Astrocyte (in vitro differentiated cells and primary cell): ENCODE measurements at regions not wholly inside any gene's neighbourhood (a gene's known extent, or its start where the extent isn't known, plus 50 kb on each side); places are given as distances from the start of the nearest gene placed in this dataset.
A peak's percentile ranks its signal among the peaks of the same experiment; 100 is the strongest.

Experiments used
- DNase-seq: peaks from one replicate; pipeline ENCODE4 v3.0.0-alpha.2; 2010; ENCODE audit warnings: low read depth
- FAIRE-seq: peaks from 2 replicates; lab custom pipeline; 2011; peaks lifted over from hg19 to GRCh38; lab: Jason Lieb, UNC
- H2AFZ ChIP-seq: 2 replicates; pipeline ENCODE4 v1.6.0; 2012; ENCODE audit warnings: low read depth, low read length, inconsistent platforms
- H3K27ac ChIP-seq: 2 replicates; pipeline ENCODE4 v1.5.1; 2011; ENCODE audit warnings: low read depth, low read length, inconsistent platforms
- H3K27me3 ChIP-seq: 2 replicates; pipeline ENCODE4 v1.6.0; 2011; ENCODE audit warnings: low read length, inconsistent platforms; ENCODE audit not compliant: insufficient read depth
- H3K36me3 ChIP-seq: 2 replicates; pipeline ENCODE4 v1.5.1; 2011; ENCODE audit warnings: low read length, inconsistent platforms; ENCODE audit not compliant: insufficient read depth
- H3K4me1 ChIP-seq: 2 replicates; pipeline ENCODE4 v1.5.1; 2011; ENCODE audit warnings: low read length, inconsistent platforms; ENCODE audit not compliant: insufficient read depth
- H3K4me2 ChIP-seq: 2 replicates; pipeline ENCODE4 v1.6.0; 2012; ENCODE audit warnings: low read length, inconsistent platforms
- H3K4me3 ChIP-seq: 2 replicates; pipeline ENCODE4 v1.5.1; 2011; ENCODE audit warnings: low read depth, mild to moderate bottlenecking, low read length, inconsistent platforms; ENCODE audit not compliant: insufficient read depth
- H3K79me2 ChIP-seq: 2 replicates; pipeline ENCODE4 v1.6.0; 2012; ENCODE audit warnings: mild to moderate bottlenecking, low read length, inconsistent platforms; ENCODE audit not compliant: insufficient read depth
- H3K9ac ChIP-seq: 2 replicates; pipeline ENCODE4 v1.6.0; 2012; ENCODE audit warnings: mild to moderate bottlenecking, low read length, inconsistent platforms
- H3K9me3 ChIP-seq: 2 replicates; pipeline ENCODE4 v1.5.1; 2012; ENCODE audit warnings: low read depth, mild to moderate bottlenecking, low read length, inconsistent platforms; ENCODE audit not compliant: insufficient read depth
- H4K20me1 ChIP-seq: 2 replicates; pipeline ENCODE4 v1.6.0; 2012; ENCODE audit warnings: low read length, inconsistent platforms; ENCODE audit not compliant: insufficient read depth
- H3K27ac Mint-ChIP-seq: one replicate; pipeline ENCODE4 v1.8.0; 2021; ENCODE audit warnings: mild to moderate bottlenecking, mixed read lengths; ENCODE audit not compliant: unreplicated experiment
- H3K27me3 Mint-ChIP-seq: one replicate; pipeline ENCODE4 v1.8.0; 2021; ENCODE audit warnings: low read depth, mixed read lengths; ENCODE audit not compliant: unreplicated experiment
- H3K36me3 Mint-ChIP-seq: one replicate; pipeline ENCODE4 v1.8.0; 2021; ENCODE audit warnings: low read depth, mixed read lengths; ENCODE audit not compliant: unreplicated experiment
- H3K4me1 Mint-ChIP-seq: one replicate; pipeline ENCODE4 v1.8.0; 2021; ENCODE audit warnings: low read depth, mixed read lengths; ENCODE audit not compliant: unreplicated experiment
- H3K4me3 Mint-ChIP-seq: one replicate; pipeline ENCODE4 v1.8.0; 2021; ENCODE audit warnings: mild to moderate bottlenecking, moderate library complexity, mixed read lengths; ENCODE audit not compliant: unreplicated experiment
- H3K9me3 Mint-ChIP-seq: one replicate; pipeline ENCODE4 v1.8.0; 2021; ENCODE audit warnings: mild to moderate bottlenecking, mixed read lengths; ENCODE audit not compliant: unreplicated experiment
- EZH2 ChIP-seq: IDR thresholded peaks from 2 replicates; pipeline ENCODE4 v1.6.1; 2012; ENCODE audit warnings: mild to moderate bottlenecking, low read length, inconsistent platforms; ENCODE audit not compliant: insufficient read depth
- TF ChIP-seq, protein P1 (sequence below): IDR thresholded peaks from 2 replicates; pipeline ENCODE4 v1.5.1; 2011; ENCODE audit warnings: low read depth, mild to moderate bottlenecking, inconsistent platforms, low read length, moderate library complexity; ENCODE audit not compliant: insufficient read depth

DNA sequence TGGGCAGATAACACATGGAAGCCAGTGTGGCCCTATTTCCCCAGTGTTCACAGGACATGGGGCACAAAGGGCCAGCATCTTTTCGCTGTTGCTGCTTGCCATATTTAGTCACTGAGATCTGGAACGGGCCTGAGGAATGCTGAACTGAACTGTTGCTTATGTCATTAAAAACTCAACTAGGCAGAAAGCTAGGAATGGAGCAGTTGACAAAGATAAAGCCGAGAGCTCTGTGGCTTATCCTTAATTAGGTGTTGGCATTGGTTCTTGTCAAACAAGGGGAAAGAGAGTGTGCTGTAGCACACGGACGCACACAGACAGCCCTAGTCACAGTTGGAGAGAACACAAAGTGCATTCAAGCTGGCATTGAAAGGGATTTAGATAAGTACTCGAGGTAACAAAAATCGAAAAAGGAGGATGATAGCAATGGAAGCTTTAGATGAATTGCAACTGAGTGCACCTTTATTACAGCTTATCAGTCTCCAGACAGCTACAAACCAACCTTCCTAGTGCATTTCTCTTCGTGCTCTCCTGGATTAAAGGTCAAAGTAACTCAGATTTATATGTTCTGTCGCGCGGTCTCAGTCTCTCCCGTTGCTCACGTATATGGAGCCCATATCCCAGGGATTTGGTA is 450.2 kb upstream of the ZNF608 start:
- H3K27me3 ChIP-seq: no peaks in the 10 kb centered on the region
- no peaks in the 10 kb centered on the region for H3K79me2 ChIP-seq
- no peaks in the 10 kb centered on the region for H3K9me3 ChIP-seq
- H3K4me3 Mint-ChIP-seq: no peak overlapping the region
- H3K27ac ChIP-seq: no peak overlapping the region
- H3K27ac Mint-ChIP-seq: peak overlapping the region; percentile 20
- no peak for FAIRE-seq
- peaks cover 38% of the 10 kb centered on the region for H3K4me1 Mint-ChIP-seq
- no peaks in the 10 kb centered on the region for H3K36me3 Mint-ChIP-seq
- peak overlapping the region; percentile 19 for H2AFZ ChIP-seq
- H3K9ac ChIP-seq: no peak overlapping the region
- no peaks in the 10 kb centered on the region for H4K20me1 ChIP-seq
- DNase-seq: no peak
- H3K4me1 ChIP-seq: peaks cover 5% of the 10 kb centered on the region
- H3K27me3 Mint-ChIP-seq: no peaks in the 10 kb centered on the region
- peak overlapping the region; percentile 17 for H3K4me2 ChIP-seq
- H3K4me3 ChIP-seq: no peak overlapping the region
- no peaks in the 10 kb centered on the region for H3K9me3 Mint-ChIP-seq
- no peaks in the 10 kb centered on the region for H3K36me3 ChIP-seq
- TF ChIP-seq, protein P1, sequence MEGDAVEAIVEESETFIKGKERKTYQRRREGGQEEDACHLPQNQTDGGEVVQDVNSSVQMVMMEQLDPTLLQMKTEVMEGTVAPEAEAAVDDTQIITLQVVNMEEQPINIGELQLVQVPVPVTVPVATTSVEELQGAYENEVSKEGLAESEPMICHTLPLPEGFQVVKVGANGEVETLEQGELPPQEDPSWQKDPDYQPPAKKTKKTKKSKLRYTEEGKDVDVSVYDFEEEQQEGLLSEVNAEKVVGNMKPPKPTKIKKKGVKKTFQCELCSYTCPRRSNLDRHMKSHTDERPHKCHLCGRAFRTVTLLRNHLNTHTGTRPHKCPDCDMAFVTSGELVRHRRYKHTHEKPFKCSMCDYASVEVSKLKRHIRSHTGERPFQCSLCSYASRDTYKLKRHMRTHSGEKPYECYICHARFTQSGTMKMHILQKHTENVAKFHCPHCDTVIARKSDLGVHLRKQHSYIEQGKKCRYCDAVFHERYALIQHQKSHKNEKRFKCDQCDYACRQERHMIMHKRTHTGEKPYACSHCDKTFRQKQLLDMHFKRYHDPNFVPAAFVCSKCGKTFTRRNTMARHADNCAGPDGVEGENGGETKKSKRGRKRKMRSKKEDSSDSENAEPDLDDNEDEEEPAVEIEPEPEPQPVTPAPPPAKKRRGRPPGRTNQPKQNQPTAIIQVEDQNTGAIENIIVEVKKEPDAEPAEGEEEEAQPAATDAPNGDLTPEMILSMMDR: no peak
- no peak for TF ChIP-seq EZH2

GRCh38 chr5:125197321-125197720 is 450.9 kb upstream of the ZNF608 start:
- no peaks in the 10 kb centered on the region for H3K79me2 ChIP-seq
- Mint-ChIP-seq H3K4me1 (peaks cover 38% of the 10 kb centered on the region), H3K27ac (no peak overlapping the region), H3K4me3 (no peak overlapping the region), H3K36me3 (no peaks in the 10 kb centered on the region), H3K9me3 (no peaks in the 10 kb centered on the region), H3K27me3 (no peaks in the 10 kb centered on the region)
- H3K4me2 ChIP-seq: no peak overlapping the region
- no peak for TF ChIP-seq EZH2
- TF ChIP-seq, protein P1: no peak
- H3K9me3 ChIP-seq: no peaks in the 10 kb centered on the region
- no peaks in the 10 kb centered on the region for H3K27me3 ChIP-seq
- H3K4me3 ChIP-seq: no peak overlapping the region
- DNase-seq (no peak), FAIRE-seq (no peak)
- H3K27ac ChIP-seq: no peak overlapping the region
- no peak overlapping the region for H2AFZ ChIP-seq
- no peaks in the 10 kb centered on the region for H4K20me1 ChIP-seq
- H3K36me3 ChIP-seq: no peaks in the 10 kb centered on the region
- H3K9ac ChIP-seq: no peak overlapping the region
- peaks cover 5% of the 10 kb centered on the region for H3K4me1 ChIP-seq

DNA sequence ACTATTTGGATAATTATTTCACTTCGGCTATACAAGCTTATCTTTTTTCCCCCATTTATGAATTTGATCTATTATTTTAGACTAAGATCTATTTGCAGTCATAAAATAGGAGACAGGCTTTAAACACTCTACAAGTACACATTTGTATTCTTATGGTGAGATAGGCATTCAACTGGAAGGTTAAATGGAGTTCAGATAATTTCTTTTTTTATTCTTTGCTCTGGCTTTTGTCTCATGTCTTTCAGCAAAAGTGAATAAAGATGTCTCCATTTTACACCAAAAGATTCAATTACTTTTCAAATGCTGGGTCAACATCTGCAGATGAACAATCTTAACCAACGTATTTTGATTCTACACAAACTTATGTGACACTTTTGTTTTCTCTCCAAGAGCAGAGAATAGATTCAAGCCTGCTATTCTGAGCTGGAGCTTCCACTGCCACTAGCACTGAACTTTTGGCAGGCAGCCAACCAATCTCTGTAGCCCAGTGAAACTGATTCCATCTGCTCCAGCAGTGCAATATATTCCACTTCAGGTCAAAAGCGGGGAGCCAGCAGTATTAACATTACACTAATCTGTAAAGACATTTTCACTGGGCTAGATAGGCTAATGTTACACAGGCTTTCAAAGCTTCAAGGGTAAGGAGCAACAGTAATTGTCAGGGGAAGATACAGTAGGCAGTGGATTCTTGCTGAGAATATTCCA is 452.0 kb upstream of the ZNF608 start:
- peaks cover 42% of the 10 kb centered on the region for H3K4me1 Mint-ChIP-seq
- peak overlapping the region; percentile 1 for H3K4me2 ChIP-seq
- no peak overlapping the region for H3K4me3 Mint-ChIP-seq
- no peaks in the 10 kb centered on the region for H4K20me1 ChIP-seq
- H3K36me3 ChIP-seq: no peaks in the 10 kb centered on the region
- H3K9me3 ChIP-seq: no peaks in the 10 kb centered on the region
- H3K9ac ChIP-seq: no peak overlapping the region
- peak overlapping the region; percentile 20 for H3K27ac Mint-ChIP-seq
- DNase-seq: peak; percentile 61
- FAIRE-seq: no peak
- H2AFZ ChIP-seq: no peak overlapping the region
- H3K27me3 Mint-ChIP-seq: no peaks in the 10 kb centered on the region
- H3K27me3 ChIP-seq: no peaks in the 10 kb centered on the region
- H3K9me3 Mint-ChIP-seq: no peaks in the 10 kb centered on the region
- H3K4me1 ChIP-seq: peaks cover 5% of the 10 kb centered on the region
- H3K27ac ChIP-seq: no peak overlapping the region
- no peak overlapping the region for H3K4me3 ChIP-seq
- H3K36me3 Mint-ChIP-seq: no peaks in the 10 kb centered on the region
- TF ChIP-seq, protein P1: no peak
- no peak for TF ChIP-seq EZH2
- H3K79me2 ChIP-seq: no peaks in the 10 kb centered on the region
